PC-9 (cell line): ENCODE measurements at regions not wholly inside any gene's neighbourhood (a gene's known extent, or its start where the extent isn't known, plus 50 kb on each side); places are given as distances from the start of the nearest gene placed in this dataset.

Experiments
- BruUV-seq: library from RNA; stranded (reverse); fragments of 400-500 nt; replicated peaks from 2 replicates; lab custom pipeline; 2021; lab: Mats Ljungman, UMichigan
- CTCF ChIA-PET: fragments of 300-600 bp; sonication (Branson Sonifier 250); formaldehyde crosslinking; loops from one replicate; lab custom pipeline; 2022; ENCODE audit warnings: antibody characterized with exemption; lab: Charles Lee
- POLR2A ChIA-PET: fragments of 300-600 bp; sonication (Branson Sonifier 250); formaldehyde crosslinking; loops from one replicate; lab custom pipeline; 2022; ENCODE audit warnings: antibody characterized with exemption; ENCODE audit not compliant: unreplicated experiment; lab: Charles Lee
- DNase-seq, 2 experiments: peaks; one replicate each; pipeline versions ENCODE4 v3.0.0 to v3.0.0-alpha.2; 2015 to 2022; ENCODE audit warnings: mixed read lengths in 1 of 2
- H2AFZ ChIP-seq: fragments of 200-600 bp; sonication (generic); 2 replicates; pipeline ENCODE4 v1.8.1; 2017; ENCODE audit warnings: antibody characterized with exemption
- H3F3A ChIP-seq: fragments of 200-600 bp; sonication (generic); 2 replicates; pipeline ENCODE4 v1.8.1; 2017; ENCODE audit warnings: antibody characterized with exemption, mild to moderate bottlenecking, low read depth; ENCODE audit not compliant: insufficient read depth
- H3K27ac ChIP-seq: fragments of 200-600 bp; sonication (generic); 2 replicates; pipeline ENCODE4 v1.6.1; 2016; ENCODE audit warnings: mixed run types
- H3K27me3 ChIP-seq: fragments of 200-600 bp; sonication (generic); 2 replicates; pipeline ENCODE4 v1.6.1; 2016; ENCODE audit warnings: low read depth, mixed run types; ENCODE audit not compliant: insufficient read depth
- H3K36me3 ChIP-seq: fragments of 200-600 bp; sonication (generic); 2 replicates; pipeline ENCODE4 v1.6.1; 2016; ENCODE audit warnings: low read depth, mixed run types
- H3K4me1 ChIP-seq: fragments of 200-600 bp; sonication (generic); replicated peaks from 2 replicates; pipeline ENCODE4 v1.6.1; 2016; ENCODE audit warnings: mixed run types; ENCODE audit not compliant: insufficient read depth
- H3K4me2 ChIP-seq: fragments of 200-600 bp; sonication (generic); 2 replicates; pipeline ENCODE4 v1.6.1; 2017; ENCODE audit warnings: mixed run types
- H3K4me3 ChIP-seq: fragments of 200-600 bp; sonication (generic); 2 replicates; pipeline ENCODE4 v1.6.1; 2016; ENCODE audit warnings: mixed run types
- H3K79me2 ChIP-seq: fragments of 200-600 bp; sonication (generic); 2 replicates; pipeline ENCODE4 v1.6.1; 2017; ENCODE audit warnings: low read depth, mixed run types
- H3K9me2 ChIP-seq: fragments of 200-600 bp; sonication (generic); 2 replicates; pipeline ENCODE4 v1.8.1; 2017; ENCODE audit warnings: mild to moderate bottlenecking; ENCODE audit not compliant: insufficient read depth
- H3K9me3 ChIP-seq: fragments of 200-600 bp; sonication (generic); 2 replicates; pipeline ENCODE4 v1.8.1; 2016; ENCODE audit warnings: low read depth; ENCODE audit not compliant: insufficient read depth
- H4K20me1 ChIP-seq: fragments of 200-600 bp; sonication (generic); 2 replicates; pipeline ENCODE4 v1.8.1; 2017; ENCODE audit not compliant: insufficient read depth
- CTCF ChIP-seq: fragments of 200-600 bp; sonication (generic); conservative IDR thresholded peaks from 2 replicates; pipeline ENCODE4 v1.6.1; 2017; ENCODE audit warnings: mixed run types, antibody characterized with exemption, mild to moderate bottlenecking, moderate library complexity
- EZH2 ChIP-seq: fragments of 200-600 bp; sonication (generic); IDR thresholded peaks from 2 replicates; pipeline ENCODE4 v1.8.0; 2017; ENCODE audit warnings: antibody characterized with exemption, low read depth
- intact Hi-C: fragments of 100-400 bp; cut with micrococcal nuclease; formaldehyde crosslinking; loops from one replicate; pipeline ENCODE4 v1.10.0; 2022; ENCODE audit not compliant: unreplicated experiment

GRCh38 chr12:66964629-66965028 is 285.8 kb upstream of the GRIP1 start:
- Histone ChIP-seq H3K79me2 (no peaks in the 10 kb centered on the region), H3K27ac (no peak overlapping the region), H3K36me3 (no peaks in the 10 kb centered on the region), H3K4me2 (no peak overlapping the region), H3K9me3 (no peaks in the 10 kb centered on the region), H3K9me2 (no peaks in the 10 kb centered on the region; the same call in 1 of the 2 replicates), H3F3A (peaks cover 22% of the 10 kb centered on the region), H4K20me1 (0 out of 2 replicates have a peak, but pooled peaks cover 5% of the 10 kb centered on the region), H3K27me3 (no peaks in the 10 kb centered on the region), H2AFZ (no peak overlapping the region), H3K4me1 (peaks cover 27% of the 10 kb centered on the region), H3K4me3 (no peak overlapping the region)
- no TSS peak for BruUV-seq
- CTCF ChIA-PET: no interaction called here
- POLR2A ChIA-PET: no interaction called here
- intact Hi-C loops: no loop called here
- DNase-seq: peak in 1 of 2 experiments; percentile 61
- no peak for TF ChIP-seq CTCF
- no peak for TF ChIP-seq EZH2

- H3K4me1 ChIP-seq: peaks cover 17% of the 10 kb centered on the region
- H3F3A ChIP-seq: peaks cover 14% of the 10 kb centered on the region
- H4K20me1 ChIP-seq: 0 out of 2 replicates have a peak, but pooled peaks cover 5% of the 10 kb centered on the region
- no peak for TF ChIP-seq CTCF
- TF ChIP-seq EZH2: no peak
- H2AFZ ChIP-seq: no peak overlapping the region
- H3K9me3 ChIP-seq: no peaks in the 10 kb centered on the region
- ChIA-PET CTCF (no interaction called here), POLR2A (no interaction called here)
- no TSS peak for BruUV-seq
- no peak for DNase-seq
- no peak overlapping the region for H3K27ac ChIP-seq
- H3K36me3 ChIP-seq: no peaks in the 10 kb centered on the region
- H3K4me2 ChIP-seq: no peak overlapping the region
- H3K79me2 ChIP-seq: no peaks in the 10 kb centered on the region
- no peaks in the 10 kb centered on the region; the same call in 1 of the 2 replicates for H3K9me2 ChIP-seq
- no peak overlapping the region for H3K4me3 ChIP-seq
- intact Hi-C loops: no loop called here
- no peaks in the 10 kb centered on the region for H3K27me3 ChIP-seq
These were observed 286.7 kb upstream of the GRIP1 start for GRCh38 chr12:66965621-66966020.

- H3K36me3 ChIP-seq: no peaks in the 10 kb centered on the region
- POLR2A ChIA-PET: interaction anchor here (0.6 kb wide), 1 partner anchor 48 kb away, joined by 10 read pairs; no protein-coding TSS in a partner anchor
- H3K4me3 ChIP-seq: no peak overlapping the region
- no peak overlapping the region for H3K4me2 ChIP-seq
- no peak overlapping the region for H2AFZ ChIP-seq
- H3K4me1 ChIP-seq: no peaks in the 10 kb centered on the region
- H3K9me2 ChIP-seq: no peaks in the 10 kb centered on the region
- intact Hi-C loops: no loop called here
- H3F3A ChIP-seq: no peaks in the 10 kb centered on the region
- H3K27ac ChIP-seq: no peak overlapping the region
- H3K79me2 ChIP-seq: no peaks in the 10 kb centered on the region
- TF ChIP-seq EZH2: no peak
- TF ChIP-seq CTCF: no peak
- H3K9me3 ChIP-seq: no peaks in the 10 kb centered on the region
- no TSS peak for BruUV-seq
- H3K27me3 ChIP-seq: no peaks in the 10 kb centered on the region
- DNase-seq: no peak
- H4K20me1 ChIP-seq: no peaks in the 10 kb centered on the region
- CTCF ChIA-PET: no interaction called here
These were observed 292.9 kb upstream of the GRIP1 start for GRCh38 chr12:66971816-66972215.
